ENCODE measurements at regions not wholly inside any gene's neighbourhood (a gene's known extent, or its start where the extent isn't known, plus 50 kb on each side); places are given as distances from the start of the nearest gene placed in this dataset.

DNA sequence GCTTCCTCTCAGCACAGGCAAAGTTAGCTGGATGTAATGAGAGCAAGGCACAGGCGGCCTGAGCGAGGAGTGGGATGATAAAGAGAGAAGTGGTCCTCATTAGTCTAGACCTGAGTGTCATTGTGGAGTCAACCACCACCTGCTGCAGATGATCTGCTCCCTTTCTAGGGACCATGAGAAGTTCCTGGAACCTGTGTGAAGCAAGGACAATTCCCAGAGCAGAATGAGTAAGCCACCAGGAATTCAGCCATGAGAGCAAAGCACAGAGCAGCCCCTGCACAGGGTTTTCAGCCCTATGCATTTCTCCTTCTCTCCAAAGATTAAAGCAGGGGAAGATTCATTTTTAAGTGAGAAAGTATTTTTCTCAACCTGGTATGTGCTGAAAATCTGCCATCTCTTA, 146.8 kb upstream of the SPEF2 start:
- Mint-ChIP-seq H3K4me1 (no peaks in the 10 kb centered on the region), H3K27ac (no peak overlapping the region), H3K27me3 (no peaks in the 10 kb centered on the region), H3K9me3 (ENCODE audit: low read depth) (no peaks in the 10 kb centered on the region), H3K36me3 (no peaks in the 10 kb centered on the region), H3K4me3 (no peak overlapping the region)
- CTCF ChIA-PET, result interaction anchor here (1.0 kb wide), 1 partner anchor 455 kb away, joined by 3 read pairs; no protein-coding TSS in a partner anchor
- ATAC-seq (no peak), DNase-seq (no peak)

- Mint-ChIP-seq H3K27ac (no peak overlapping the region), H3K36me3 (no peaks in the 10 kb centered on the region), H3K4me3 (no peak overlapping the region), H3K4me1 (no peaks in the 10 kb centered on the region), H3K9me3 (ENCODE audit: low read depth) (no peaks in the 10 kb centered on the region), H3K27me3 (no peaks in the 10 kb centered on the region)
- CTCF ChIA-PET, result no interaction called here
- ATAC-seq (no peak), DNase-seq (no peak)
These were observed 148.9 kb upstream of the SPEF2 start for GRCh38 chr5:35468811-35469210.

DNA sequence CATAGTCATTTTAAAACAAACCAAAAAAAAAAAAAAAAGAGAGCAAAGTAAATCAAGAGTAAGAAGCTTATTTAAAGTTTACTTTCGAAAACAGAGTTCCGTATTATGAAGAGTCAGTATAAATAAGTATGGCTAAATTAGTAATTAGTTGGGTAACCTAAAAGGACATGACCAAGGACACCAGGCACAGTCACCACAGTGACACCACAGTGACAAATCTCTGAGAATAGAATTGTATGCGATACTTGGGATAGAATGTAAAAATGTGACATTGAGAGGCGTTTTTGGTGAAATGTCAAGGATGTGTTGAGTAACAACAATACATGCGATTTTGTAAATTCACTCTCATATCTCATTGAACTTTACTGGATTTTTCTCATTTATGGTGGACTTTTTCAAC, 150.9 kb upstream of the SPEF2 start:
- CTCF ChIA-PET, result no interaction called here
- DNase-seq (no peak), ATAC-seq (no peak)
- H3K27ac Mint-ChIP-seq, result no peak overlapping the region
- H3K27me3 Mint-ChIP-seq, result no peaks in the 10 kb centered on the region
- no peak overlapping the region for H3K4me3 Mint-ChIP-seq
- H3K36me3 Mint-ChIP-seq, result no peaks in the 10 kb centered on the region
- H3K4me1 Mint-ChIP-seq, result no peaks in the 10 kb centered on the region
- H3K9me3 Mint-ChIP-seq (ENCODE audit: low read depth), result no peaks in the 10 kb centered on the region

- DNase-seq (no peak), ATAC-seq (no peak)
- CTCF ChIA-PET, result no interaction called here
- Mint-ChIP-seq H3K36me3 (no peaks in the 10 kb centered on the region), H3K27me3 (peaks cover 5% of the 10 kb centered on the region), H3K27ac (no peak overlapping the region), H3K4me1 (no peaks in the 10 kb centered on the region), H3K9me3 (ENCODE audit: low read depth) (no peaks in the 10 kb centered on the region), H3K4me3 (no peak overlapping the region)
These were observed 152.9 kb upstream of the SPEF2 start for GRCh38 chr5:35464757-35465156.

DNA sequence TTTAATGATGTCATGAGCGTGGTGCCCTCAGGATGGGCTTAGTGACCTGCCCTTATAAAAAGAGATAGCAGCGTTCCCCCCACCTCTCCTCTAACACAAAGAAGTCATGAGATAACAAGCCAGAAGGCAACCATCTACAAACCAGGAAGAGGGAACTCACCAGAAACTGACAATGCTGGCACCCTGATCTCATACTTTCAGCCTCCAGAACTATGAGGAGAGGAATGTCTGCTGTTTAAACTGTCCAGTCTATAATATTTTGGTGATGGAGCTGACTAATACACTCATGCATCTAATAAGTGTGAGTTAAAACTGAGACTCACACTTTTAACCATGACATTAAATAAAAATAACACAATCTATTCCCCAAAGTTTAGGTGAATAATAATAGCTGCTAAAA, 156.1 kb upstream of the SPEF2 start:
- no peaks in the 10 kb centered on the region for H3K36me3 Mint-ChIP-seq
- H3K27ac Mint-ChIP-seq, result no peak overlapping the region
- CTCF ChIA-PET, result no interaction called here
- DNase-seq (no peak), ATAC-seq (no peak)
- no peak overlapping the region for H3K4me3 Mint-ChIP-seq
- H3K4me1 Mint-ChIP-seq, result no peaks in the 10 kb centered on the region
- peaks cover 5% of the 10 kb centered on the region for H3K27me3 Mint-ChIP-seq
- no peaks in the 10 kb centered on the region for H3K9me3 Mint-ChIP-seq (ENCODE audit: low read depth)

- DNase-seq (no peak), ATAC-seq (no peak)
- Mint-ChIP-seq H3K4me3 (no peak overlapping the region), H3K27me3 (peaks cover 5% of the 10 kb centered on the region), H3K4me1 (no peaks in the 10 kb centered on the region), H3K27ac (no peak overlapping the region), H3K36me3 (no peaks in the 10 kb centered on the region), H3K9me3 (ENCODE audit: low read depth) (no peaks in the 10 kb centered on the region)
- CTCF ChIA-PET, result no interaction called here
These were observed 158.8 kb upstream of the SPEF2 start for GRCh38 chr5:35458824-35459207.

GRCh38 chr5:35457912-35458823, 159.5 kb upstream of the SPEF2 start:
- no peak for DNase-seq
- Mint-ChIP-seq H3K4me3 (no peak overlapping the region), H3K36me3 (no peaks in the 10 kb centered on the region), H3K27me3 (peaks cover 5% of the 10 kb centered on the region), H3K9me3 (ENCODE audit: low read depth) (no peaks in the 10 kb centered on the region), H3K4me1 (no peaks in the 10 kb centered on the region), H3K27ac (no peak overlapping the region)
- CTCF ChIA-PET, result no interaction called here
- ATAC-seq, result no peak

GRCh38 chr5:35456506-35456905, 161.2 kb upstream of the SPEF2 start:
- DNase-seq (no peak), ATAC-seq (no peak)
- CTCF ChIA-PET, result no interaction called here
- H3K27me3 Mint-ChIP-seq, result peaks cover 3% of the 10 kb centered on the region
- no peak overlapping the region for H3K27ac Mint-ChIP-seq
- H3K36me3 Mint-ChIP-seq, result no peaks in the 10 kb centered on the region
- no peak overlapping the region for H3K4me3 Mint-ChIP-seq
- no peaks in the 10 kb centered on the region for H3K9me3 Mint-ChIP-seq (ENCODE audit: low read depth)
- H3K4me1 Mint-ChIP-seq, result no peaks in the 10 kb centered on the region

GRCh38 chr5:35454011-35454525, 163.6 kb upstream of the SPEF2 start:
- Mint-ChIP-seq H3K4me3 (no peak overlapping the region), H3K4me1 (no peaks in the 10 kb centered on the region), H3K36me3 (no peaks in the 10 kb centered on the region), H3K27ac (no peak overlapping the region), H3K9me3 (ENCODE audit: low read depth) (peaks cover 4% of the 10 kb centered on the region), H3K27me3 (peaks cover 6% of the 10 kb centered on the region)
- CTCF ChIA-PET, result no interaction called here
- DNase-seq, result no peak
- ATAC-seq, result no peak

- ATAC-seq (no peak), DNase-seq (no peak)
- H3K27ac Mint-ChIP-seq, result no peak overlapping the region
- no peak overlapping the region for H3K4me3 Mint-ChIP-seq
- CTCF ChIA-PET, result no interaction called here
- H3K27me3 Mint-ChIP-seq, result peaks cover 23% of the 10 kb centered on the region
- H3K9me3 Mint-ChIP-seq (ENCODE audit: low read depth), result no peaks in the 10 kb centered on the region
- H3K4me1 Mint-ChIP-seq, result no peaks in the 10 kb centered on the region
- no peaks in the 10 kb centered on the region for H3K36me3 Mint-ChIP-seq
These were observed 173.7 kb upstream of the SPEF2 start for GRCh38 chr5:35443803-35444595.

DNA sequence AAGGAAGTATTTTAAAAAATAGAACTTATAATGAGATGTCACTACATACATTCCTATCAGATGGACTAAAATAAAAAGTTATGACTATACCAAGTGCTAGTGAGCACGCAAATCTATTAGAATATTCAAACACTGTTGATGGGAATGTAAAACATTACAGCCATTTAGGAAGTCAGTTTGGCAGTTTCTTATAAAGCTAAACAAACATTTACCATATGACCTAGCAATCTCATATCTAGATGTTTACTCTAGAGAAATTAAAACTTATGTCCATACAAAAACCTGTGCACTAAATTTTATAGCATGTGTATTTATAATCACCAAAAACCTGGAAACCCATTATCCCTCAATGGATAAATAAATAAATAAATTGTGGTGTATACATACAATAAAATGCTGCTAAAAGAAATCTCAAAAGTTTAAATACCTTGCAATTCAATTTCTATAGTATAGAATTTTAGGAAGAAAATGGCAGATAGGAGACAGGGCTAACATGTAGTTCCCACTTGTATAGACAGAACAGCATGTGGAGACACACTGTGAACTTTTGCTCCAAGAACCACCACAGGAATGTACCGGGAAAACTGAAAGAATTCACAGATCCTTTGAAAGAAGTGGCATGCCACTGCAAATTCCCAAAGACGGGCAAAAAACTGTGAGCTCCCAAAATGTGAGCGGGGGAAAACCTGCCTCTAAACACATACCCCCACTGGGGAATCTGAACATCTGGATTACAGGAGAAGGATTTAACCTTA, 174.6 kb upstream of the SPEF2 start:
- CTCF ChIA-PET, result no interaction called here
- Mint-ChIP-seq H3K4me3 (no peak overlapping the region), H3K36me3 (no peaks in the 10 kb centered on the region), H3K4me1 (no peaks in the 10 kb centered on the region), H3K9me3 (ENCODE audit: low read depth) (no peaks in the 10 kb centered on the region), H3K27ac (no peak overlapping the region), H3K27me3 (peaks cover 24% of the 10 kb centered on the region)
- DNase-seq (no peak), ATAC-seq (no peak)

- H3K4me1 Mint-ChIP-seq, result no peaks in the 10 kb centered on the region
- ATAC-seq (no peak), DNase-seq (no peak)
- peaks cover 26% of the 10 kb centered on the region for H3K27me3 Mint-ChIP-seq
- no peak overlapping the region for H3K27ac Mint-ChIP-seq
- no peaks in the 10 kb centered on the region for H3K9me3 Mint-ChIP-seq (ENCODE audit: low read depth)
- CTCF ChIA-PET, result no interaction called here
- no peak overlapping the region for H3K4me3 Mint-ChIP-seq
- H3K36me3 Mint-ChIP-seq, result no peaks in the 10 kb centered on the region
These were observed 177.3 kb upstream of the SPEF2 start for GRCh38 chr5:35440409-35440808.

DNA sequence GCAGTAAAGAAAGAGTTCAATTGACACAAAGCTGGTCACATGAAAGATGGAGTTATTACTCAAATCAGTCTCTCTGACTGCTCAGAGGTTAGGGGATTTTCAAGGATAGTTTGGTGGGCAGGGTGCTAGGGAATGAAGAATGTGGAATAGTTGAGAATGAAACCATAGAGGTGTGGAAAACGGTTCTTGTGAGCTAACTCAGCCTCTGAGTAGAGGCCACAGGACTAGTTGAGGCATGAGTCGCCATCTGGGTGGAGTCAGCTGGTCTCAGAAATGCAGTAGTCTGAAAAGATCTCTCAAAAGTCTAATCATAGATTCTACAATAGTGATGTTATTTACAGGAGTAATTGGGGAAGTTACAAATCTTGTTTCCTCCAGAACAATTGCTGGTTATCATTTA, 178.9 kb upstream of the SPEF2 start:
- DNase-seq, result no peak
- H3K4me3 Mint-ChIP-seq, result no peak overlapping the region
- H3K9me3 Mint-ChIP-seq (ENCODE audit: low read depth), result no peaks in the 10 kb centered on the region
- H3K4me1 Mint-ChIP-seq, result no peaks in the 10 kb centered on the region
- ATAC-seq, result no peak
- H3K27ac Mint-ChIP-seq, result no peak overlapping the region
- H3K27me3 Mint-ChIP-seq, result peaks cover 34% of the 10 kb centered on the region
- CTCF ChIA-PET, result no interaction called here
- no peaks in the 10 kb centered on the region for H3K36me3 Mint-ChIP-seq
